Fibroblast of skin of left quadriceps (primary cell): ENCODE measurements at regions not wholly inside any gene's neighbourhood (a gene's known extent, or its start where the extent isn't known, plus 50 kb on each side); places are given as distances from the start of the nearest gene placed in this dataset.
A peak's percentile ranks its signal among the peaks of the same experiment; 100 is the strongest.

Source experiments
- DNase-seq, 2 experiments: peaks; one replicate each; pipeline ENCODE4 v3.0.0-alpha.2; 2013; ENCODE audit warnings: low read depth in 2 of 2

DNA sequence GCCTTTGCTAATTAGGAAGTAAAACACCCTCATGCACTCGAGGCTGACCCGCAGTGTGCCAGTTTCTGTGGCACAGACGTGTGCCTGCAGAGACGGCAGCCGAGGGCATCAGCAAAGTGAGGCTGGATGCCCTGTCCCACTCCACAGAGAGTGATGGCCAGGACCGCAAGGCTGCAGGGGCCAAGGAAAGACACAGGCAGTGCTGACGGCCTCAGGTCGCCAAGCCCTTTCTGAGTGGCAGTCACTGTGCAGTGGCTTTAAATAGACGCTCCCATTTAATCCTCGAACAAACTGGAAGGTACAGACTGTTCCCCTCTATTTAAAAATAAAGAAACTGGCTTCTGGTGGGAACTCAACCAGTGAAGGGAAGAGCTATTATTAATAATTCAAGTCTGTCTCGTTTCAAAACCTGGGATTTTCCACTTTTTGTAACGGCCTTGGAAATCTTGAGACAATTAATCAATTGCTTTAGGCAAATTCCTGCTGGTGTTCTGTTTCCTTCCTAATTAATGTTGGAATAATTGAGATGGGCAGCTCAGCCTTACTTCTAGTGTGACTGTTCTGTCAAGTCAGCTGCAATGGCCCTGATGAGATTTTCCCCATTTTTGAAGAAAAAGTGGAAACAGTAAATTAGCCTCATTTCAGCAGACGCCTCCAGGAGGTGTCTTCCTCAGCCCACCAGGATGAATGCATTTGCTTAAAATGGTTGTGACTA lies 644.6 kb upstream of the RAB6C start:
- no peak for DNase-seq

DNA sequence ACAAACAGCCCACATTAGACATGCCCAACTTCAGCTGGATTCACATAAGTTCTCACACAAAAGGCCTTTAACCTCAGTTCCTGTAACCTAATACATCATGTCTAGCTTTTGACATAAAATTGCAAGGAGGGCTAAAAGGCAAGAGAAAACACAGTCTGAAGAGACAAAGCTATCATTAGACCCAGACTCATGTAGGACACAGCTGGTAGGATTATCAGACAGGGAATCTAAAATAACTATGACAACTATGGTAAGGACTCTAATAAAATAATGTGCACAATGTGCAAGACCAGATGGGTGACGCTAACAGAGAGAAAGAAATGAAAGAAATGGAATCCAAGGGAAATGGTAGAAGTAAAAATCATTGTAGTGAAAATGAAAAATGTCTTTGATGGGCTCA lies 643.2 kb upstream of the RAB6C start:
- no peak for DNase-seq

DNA sequence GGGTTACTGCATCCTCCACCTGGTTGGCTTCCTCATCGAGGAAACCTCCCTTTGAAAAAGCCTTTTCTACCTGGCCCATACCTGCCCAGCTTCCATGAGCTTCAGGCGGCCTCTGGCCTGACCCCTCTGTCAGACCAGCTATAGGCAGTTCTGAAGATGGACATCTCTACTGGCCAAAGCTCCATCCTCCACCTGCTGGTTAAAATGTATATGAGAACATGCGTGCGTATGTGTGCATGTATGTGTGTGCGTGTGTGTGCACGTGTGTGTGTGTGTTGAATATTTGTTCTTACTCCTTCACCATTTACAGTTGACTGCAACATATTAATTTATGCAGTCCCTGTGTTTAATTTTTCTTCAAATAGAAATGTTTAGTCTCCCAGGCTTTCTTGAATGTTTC lies 642.4 kb upstream of the RAB6C start:
- DNase-seq: no peak

DNA sequence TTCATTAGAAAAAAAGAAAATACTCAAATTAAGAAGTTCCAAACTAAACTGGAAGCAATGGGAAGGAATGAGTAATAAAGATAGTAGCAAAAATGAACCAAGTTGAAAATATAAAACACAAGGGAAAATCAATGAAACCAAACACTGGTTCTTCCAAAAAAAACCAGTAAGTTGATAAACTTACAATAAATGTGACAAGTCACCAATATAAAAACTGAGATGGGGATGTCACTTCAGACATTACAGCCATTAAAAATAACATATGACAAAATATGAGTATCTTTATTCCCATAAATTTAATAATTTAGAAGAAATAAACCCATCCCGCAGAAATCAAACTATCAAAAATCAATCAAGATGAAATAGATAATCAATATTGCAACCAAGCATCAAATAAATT lies 633.9 kb upstream of the RAB6C start:
- no peak for DNase-seq

DNA sequence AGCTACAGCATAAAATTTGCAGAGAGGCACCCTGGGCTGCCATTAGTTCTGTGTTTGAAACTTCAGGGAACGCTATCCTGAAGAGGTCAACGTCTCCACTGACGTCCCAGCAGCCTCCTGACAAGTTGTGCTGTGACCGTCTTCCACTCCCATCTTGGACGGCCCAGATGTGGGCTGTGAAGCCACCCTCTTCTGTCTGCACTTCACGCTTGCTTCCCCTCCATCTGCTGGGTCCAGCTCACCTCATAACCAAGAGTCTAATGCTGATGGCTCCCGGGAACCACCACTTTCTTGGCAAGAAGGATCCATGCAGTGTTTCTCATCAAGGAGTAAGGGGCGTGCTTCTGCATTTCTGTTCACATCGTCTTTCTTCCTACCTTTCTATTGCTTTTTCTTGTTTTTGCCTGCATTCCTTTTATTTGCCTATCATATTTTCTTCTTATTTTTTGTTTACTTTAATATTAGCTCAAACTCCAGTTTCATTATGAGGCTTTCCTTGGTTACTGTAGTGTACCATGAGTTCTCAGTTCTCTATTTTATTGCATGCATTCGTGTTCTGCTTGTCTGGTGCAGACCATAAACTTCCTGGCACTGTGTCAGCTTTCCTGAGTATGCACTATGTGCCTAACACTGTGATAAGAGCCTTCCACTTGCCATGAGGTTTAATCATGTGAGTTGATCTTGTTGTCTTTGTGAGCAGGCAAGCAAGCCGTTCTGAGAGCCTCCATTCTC lies 631.8 kb upstream of the RAB6C start:
- no peak for DNase-seq

DNA sequence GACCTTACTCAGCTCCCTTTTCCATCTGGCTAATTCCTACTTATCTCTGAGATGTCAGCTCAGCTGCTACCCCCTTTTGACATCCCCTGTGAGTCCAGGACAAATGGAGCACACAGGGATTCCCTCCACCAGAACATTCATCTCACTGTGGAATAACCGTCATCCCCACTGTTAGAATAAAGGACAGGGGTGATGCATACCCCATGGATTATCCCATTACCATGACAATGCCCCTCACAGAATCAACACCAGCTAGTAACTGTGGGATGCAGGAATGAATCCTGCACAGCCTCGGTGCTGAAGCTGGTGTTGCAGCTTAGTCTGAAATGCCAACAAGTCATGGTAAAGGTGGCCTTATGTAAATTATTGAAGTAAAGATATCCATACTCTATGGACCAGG lies 624.8 kb upstream of the RAB6C start:
- no peak for DNase-seq

DNA sequence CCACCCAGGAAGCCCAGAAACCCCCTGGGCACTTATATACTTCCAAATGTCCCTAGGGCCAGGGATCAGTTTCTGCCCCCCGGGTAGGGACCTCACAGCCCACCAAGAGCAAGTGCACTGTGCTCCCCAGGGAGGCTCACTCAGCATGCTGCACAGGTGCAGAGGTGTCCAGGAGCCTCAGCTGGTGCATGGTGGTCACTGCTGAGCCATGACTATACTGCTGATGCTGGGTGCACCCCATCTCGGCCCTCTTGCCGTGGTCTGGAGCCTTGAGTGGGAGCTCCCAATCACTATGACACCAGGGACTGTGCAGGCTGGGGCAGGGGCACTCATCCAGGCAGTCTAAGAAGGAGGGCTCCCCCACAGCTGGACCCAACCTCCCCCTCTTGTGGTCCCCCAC lies 617.8 kb upstream of the RAB6C start:
- no peak for DNase-seq

DNA sequence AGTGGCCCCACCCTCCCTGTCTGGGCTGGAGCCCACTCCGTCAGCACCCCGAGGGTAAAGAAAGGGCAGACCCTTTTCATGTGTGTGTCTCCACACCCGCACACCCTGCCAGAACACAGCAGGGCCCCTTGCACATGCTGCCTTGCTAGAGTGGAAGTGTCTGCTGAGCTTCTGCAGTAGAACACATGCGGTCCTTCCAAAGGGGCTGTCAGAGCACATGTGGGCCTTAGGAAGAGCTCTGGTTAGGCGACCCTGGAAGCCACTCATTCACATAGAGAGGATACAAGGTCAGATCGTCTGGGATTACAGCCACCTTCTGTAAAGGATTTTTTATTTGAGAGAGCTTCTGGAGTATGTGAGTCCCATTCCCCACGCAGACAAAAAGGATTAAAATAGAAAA lies 613.2 kb upstream of the RAB6C start:
- no peak for DNase-seq

DNA sequence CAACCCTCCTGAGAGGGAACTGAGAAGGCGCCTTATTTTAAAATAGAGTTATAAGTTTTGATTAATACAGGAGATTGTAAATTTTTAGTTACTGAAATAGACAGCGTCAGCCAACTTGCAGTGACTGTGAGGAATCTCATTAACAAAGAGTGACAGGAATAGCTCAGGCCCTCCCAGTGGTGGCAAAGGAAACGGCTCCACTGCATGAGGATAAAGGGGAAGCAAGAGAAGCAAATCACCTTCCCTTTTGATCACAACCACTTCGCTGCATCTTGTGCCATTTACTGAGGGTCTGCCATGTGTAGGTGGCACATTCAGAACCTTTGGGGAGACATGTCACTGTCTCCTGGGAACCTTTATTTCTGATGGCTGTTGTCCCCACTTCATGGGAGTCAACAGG lies 612.4 kb upstream of the RAB6C start:
- no peak for DNase-seq

DNA sequence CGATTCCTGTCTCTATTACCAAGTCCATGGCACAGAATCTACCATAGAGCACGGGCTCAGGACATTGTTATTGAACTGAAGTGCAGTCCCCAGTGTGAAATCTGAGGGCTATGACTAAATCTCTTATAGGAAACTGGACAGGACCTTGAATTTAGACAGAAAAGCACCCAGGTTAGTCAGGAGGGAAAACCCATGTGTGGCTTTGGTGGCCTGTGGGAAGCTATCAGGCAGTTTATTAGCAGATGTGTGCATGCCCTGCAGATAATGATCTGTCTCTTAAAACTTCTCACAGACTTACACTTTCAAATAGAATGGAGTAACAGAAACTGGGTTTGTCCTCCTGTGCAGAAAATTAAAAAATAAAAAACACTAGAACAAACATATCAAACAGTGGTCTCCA lies 610.0 kb upstream of the RAB6C start:
- no peak for DNase-seq

DNA sequence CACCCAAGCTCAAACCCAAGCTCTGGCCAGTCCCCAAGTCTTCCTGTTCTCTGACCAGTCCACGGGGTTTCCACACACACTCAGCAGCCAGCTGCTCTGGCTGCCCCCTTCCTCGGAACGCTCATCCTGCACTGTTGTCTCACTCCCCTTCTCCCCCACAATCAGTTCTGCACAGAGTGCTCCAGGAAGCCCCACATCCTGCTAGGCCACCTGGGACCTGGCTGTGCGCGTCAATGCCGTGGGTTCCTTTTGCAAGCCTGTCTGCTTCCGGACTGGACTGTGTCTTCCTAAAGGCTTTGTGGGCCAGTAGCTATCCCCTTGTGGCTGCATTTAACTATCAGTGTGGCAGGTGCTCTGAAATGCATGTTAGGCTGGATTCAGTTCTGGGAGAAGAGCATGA lies 605.0 kb upstream of the RAB6C start:
- DNase-seq: no peak

DNA sequence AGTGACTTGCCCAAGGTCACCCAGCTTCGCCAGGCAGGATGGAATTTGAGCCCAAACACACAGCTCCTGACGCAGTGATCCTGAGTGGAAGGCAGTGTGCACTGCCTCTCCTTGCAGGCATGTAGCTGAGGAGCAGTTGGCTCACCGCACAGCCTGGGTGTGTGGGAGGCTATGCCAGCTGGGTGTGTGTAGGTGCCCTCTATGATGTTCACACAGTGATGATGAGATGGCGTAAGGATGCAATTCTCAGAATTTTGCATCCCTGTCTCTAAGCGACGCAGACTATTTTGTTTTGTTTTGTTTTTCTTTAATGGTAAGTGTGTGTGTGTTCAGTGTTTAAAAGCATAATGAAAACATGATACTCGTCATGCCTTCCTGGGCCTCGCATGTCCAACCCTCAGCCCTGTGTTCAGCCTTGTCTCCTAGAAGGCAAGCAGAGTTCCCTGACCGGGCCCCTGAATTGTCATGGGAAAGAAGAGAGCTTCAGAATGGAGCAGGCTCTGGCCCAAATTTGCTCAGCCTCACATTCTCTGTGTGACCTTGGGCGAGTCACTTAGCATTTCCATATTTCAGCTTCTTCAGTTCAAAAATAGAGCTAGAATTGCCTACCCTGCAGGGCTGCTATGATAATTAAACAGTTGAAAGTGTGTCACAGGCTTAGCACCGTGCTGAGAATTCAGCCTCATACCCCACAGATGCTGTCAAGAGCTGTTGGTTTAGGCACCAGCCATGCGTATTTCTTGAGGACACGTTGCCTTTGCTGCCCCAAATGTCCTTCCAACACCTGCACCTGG lies 603.6 kb upstream of the RAB6C start:
- DNase-seq: no peak

DNA sequence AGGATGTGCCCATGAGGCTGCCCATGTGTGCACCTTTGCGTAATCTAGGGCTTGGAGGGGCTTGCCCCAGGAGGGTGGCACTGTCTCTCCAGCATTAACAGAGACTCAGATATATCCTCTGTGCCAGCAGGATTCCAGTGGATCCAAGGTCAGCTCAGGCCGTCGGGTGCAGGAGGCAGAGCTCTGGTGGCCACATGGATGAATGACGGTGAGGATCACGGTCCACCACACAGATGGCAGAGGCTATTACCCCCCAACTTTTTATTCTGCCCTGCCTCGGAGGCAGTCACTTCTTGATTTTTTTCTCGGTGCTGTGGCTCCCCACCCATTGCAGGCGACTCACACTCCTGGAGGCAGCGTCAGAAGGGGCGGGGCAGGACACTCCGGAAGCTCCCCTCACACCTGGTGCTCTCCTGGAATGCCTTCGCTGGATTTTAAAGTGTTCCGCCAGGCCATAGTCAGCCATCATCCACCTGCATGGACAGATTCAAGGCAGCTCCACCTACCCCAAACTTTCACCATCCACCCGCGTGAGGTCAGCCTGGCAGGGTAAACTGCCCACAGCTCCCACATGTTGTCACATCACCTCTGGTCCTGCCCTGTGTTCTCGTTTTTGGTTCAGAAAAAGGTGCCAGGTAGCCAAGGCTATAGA lies 602.9 kb upstream of the RAB6C start:
- no peak for DNase-seq

DNA sequence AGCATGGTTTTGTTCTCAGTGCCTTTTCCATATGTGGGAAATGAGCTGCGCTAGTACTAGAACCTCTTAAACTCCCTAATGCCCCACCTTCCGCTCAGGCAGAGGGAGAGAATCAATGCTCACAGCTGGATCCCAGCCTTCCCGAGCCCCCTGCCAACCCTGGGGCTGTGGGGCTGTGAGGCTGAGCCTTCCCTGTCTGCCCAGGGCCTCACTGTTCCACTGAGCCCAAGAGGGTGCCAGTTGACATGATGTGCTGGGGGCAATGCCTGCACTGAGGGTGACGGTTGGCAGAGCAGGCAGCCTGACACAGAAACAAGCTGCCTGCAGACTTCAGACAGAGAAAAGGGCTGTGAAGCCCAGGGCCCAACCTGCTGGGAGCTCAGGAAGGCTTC lies 602.4 kb upstream of the RAB6C start:
- no peak for DNase-seq

DNA sequence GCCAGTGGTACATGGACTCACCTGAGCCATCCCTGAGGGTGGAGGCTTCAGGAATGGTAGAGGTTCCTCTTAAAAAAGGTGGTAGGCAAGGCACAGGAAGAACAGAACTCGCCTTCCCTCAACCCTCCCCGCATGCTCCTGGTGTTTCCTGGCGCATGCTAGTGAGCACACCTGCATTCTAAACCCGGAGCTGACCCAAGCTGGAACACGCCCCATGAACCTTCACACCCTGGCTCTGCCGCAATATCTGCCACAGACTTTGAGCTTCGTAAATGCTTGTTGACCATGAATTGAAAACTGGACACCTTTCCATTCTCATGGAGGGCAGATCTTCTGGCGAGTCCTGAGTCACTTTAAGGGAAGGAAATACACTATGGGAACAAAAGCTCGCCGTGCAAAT lies 601.3 kb upstream of the RAB6C start:
- no peak for DNase-seq

DNA sequence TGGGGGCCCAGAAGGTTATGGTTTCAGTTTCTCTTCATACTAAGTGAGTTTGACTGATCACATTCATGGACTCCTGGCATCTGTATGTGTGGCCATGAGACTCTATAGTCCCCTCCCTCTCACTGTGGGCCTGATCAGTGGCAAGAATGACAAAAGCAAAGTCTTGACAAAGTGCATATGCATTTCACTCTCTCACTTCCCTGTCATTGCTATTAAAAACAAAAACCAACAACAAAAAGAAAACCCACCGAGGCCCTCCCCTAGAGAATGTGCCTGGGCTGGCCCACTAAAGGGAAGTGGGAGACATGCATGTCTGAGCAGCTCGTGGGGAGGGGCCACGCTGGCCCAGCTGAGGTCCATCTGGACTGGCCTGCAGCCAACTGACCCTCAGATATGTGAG lies 600.1 kb upstream of the RAB6C start:
- no peak for DNase-seq

DNA sequence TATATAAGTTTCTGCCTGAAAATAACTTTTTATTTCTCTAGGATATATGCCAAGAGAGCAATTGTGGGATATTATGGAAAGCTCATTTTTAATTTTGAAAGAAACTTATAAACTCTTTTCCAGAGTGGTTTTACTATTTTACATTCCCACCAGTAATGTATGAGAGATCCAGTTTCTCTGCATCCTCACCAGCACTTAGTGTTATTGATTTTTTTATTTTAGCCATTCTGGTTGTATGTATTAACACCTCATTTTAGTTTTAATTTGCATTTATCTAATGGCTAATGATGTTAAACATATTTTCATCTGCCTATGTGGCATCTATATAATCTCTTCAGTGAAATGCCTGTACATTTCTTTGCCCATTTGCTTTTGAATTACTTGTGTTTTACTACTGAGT lies 597.7 kb upstream of the RAB6C start:
- no peak for DNase-seq

DNA sequence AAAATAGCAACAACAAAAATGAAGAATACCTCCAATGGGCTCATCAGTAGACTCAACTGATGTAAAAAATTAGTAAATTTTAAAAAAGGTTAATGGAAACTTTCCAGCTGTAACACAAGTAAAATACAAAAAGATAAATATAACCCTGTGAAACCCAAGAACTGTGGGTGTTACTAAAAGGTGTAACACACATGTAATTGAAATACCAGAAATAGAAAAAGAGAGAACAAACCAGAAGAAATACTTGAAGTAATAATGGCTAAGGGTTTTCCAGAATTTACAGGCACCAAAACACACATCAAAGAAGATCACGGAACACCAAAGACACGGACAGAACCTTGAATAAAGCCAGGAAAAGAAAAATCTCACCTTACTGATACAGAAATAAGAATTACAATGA lies 590.6 kb upstream of the RAB6C start:
- no peak for DNase-seq

DNA sequence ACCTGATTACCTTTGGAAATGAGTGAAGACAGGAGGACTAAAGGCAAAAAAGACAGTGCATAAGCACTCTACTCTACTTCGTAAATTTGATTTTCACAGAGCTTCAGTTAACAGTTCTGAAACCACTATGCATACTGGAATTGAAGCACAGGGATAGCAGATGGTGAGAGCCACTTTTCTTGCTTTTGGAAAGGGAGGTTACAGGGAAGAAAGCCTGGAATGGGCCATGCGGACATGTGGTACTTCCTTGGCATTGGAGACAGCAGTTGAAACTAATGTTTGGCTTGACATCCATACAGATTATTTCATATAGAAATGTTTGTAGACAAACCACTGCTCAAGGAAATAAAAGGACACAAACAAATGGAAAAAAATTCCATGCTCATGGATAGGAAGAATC lies 585.6 kb upstream of the RAB6C start:
- DNase-seq: no peak

DNA sequence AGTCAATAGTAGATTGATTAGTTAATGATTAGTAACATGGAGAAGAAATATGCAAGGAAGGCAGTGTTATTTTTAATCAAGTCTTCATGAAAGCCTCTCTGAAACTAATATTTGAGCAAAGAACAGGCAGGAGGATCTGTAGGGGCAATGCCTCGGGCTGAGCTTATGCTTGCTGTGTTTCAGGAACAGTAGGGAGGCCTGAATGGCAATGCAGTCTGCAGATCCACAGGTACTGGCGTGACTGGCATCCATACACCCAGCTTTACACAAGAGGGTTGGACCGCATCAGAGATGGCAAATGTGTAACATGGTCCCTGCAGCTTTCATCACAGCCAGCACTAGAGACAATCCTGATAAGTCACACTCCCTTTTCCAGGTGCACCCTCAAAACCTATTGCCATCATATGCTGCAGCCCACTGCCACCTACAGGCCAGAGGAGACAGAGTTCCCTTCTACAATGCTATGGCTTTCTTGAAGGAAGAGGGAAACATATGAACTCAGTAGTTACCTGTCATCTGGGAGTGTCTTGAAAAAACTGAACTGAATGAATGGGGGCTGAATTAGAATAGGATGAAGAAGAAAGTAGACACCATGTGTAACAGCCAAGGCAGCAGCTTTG lies 582.4 kb upstream of the RAB6C start:
- peak; percentile 3 for DNase-seq

DNA sequence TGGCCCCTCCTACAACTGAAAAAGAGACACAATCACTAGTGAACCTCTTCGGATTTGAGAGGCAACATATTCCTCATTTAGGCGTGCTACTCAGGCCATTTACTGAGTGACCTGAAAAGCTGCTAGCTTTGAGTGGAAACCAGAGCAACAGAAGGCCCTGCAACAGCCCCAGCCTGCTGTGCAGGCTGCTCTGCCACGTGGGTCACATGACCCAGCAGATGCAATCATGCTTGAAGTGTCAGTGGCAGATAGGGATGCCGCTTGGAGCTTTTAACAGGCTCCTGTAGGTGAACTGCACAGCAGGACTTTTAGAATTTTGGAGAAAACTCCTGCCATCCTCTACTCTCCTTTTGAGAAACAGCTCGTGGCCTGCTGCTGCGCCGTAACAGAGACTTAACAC lies 578.6 kb upstream of the RAB6C start:
- no peak for DNase-seq

DNA sequence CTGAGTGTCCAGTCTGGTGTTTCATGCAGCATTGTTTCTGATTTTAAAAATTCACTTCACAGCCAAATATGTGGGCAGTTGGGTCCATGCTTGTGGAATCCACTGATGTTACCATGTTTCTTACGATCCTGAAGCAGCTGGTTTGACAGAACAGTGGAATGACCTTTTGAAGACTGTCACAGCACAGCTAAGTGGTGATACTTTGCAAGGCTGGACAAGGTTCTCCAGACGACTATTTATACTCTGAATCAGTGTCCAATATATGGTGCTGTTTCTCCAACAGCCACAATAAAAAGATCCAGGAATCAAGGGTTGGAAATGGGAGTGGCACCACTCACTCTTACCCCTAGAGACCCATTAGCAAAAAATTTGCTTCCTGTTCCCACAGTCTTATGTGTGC lies 577.4 kb upstream of the RAB6C start:
- DNase-seq: no peak
